PC-9 (cell line): ENCODE measurements at regions not wholly inside any gene's neighbourhood (a gene's known extent, or its start where the extent isn't known, plus 50 kb on each side); places are given as distances from the start of the nearest gene placed in this dataset.
"Not testable (repeated sequence)": the region's sequence is repeated elsewhere in the genome, so short reads cannot be mapped to it uniquely, and the experiment has no call there.

Experiments used
- BruUV-seq: library from RNA; stranded (reverse); fragments of 400-500 nt; replicated peaks from 2 replicates; lab custom pipeline; 2021; lab: Mats Ljungman, UMichigan
- CTCF ChIA-PET: fragments of 300-600 bp; sonication (Branson Sonifier 250); formaldehyde crosslinking; loops from one replicate; lab custom pipeline; 2022; ENCODE audit warnings: antibody characterized with exemption; lab: Charles Lee
- POLR2A ChIA-PET: fragments of 300-600 bp; sonication (Branson Sonifier 250); formaldehyde crosslinking; loops from one replicate; lab custom pipeline; 2022; ENCODE audit warnings: antibody characterized with exemption; ENCODE audit not compliant: unreplicated experiment; lab: Charles Lee
- DNase-seq, 2 experiments: peaks; one replicate each; pipeline versions ENCODE4 v3.0.0 to v3.0.0-alpha.2; 2015 to 2022; ENCODE audit warnings: mixed read lengths in 1 of 2
- H2AFZ ChIP-seq: fragments of 200-600 bp; sonication (generic); 2 replicates; pipeline ENCODE4 v1.8.1; 2017; ENCODE audit warnings: antibody characterized with exemption
- H3F3A ChIP-seq: fragments of 200-600 bp; sonication (generic); 2 replicates; pipeline ENCODE4 v1.8.1; 2017; ENCODE audit warnings: antibody characterized with exemption, mild to moderate bottlenecking, low read depth; ENCODE audit not compliant: insufficient read depth
- H3K27ac ChIP-seq: fragments of 200-600 bp; sonication (generic); 2 replicates; pipeline ENCODE4 v1.6.1; 2016; ENCODE audit warnings: mixed run types
- H3K27me3 ChIP-seq: fragments of 200-600 bp; sonication (generic); 2 replicates; pipeline ENCODE4 v1.6.1; 2016; ENCODE audit warnings: low read depth, mixed run types; ENCODE audit not compliant: insufficient read depth
- H3K36me3 ChIP-seq: fragments of 200-600 bp; sonication (generic); 2 replicates; pipeline ENCODE4 v1.6.1; 2016; ENCODE audit warnings: low read depth, mixed run types
- H3K4me1 ChIP-seq: fragments of 200-600 bp; sonication (generic); replicated peaks from 2 replicates; pipeline ENCODE4 v1.6.1; 2016; ENCODE audit warnings: mixed run types; ENCODE audit not compliant: insufficient read depth
- H3K4me2 ChIP-seq: fragments of 200-600 bp; sonication (generic); 2 replicates; pipeline ENCODE4 v1.6.1; 2017; ENCODE audit warnings: mixed run types
- H3K4me3 ChIP-seq: fragments of 200-600 bp; sonication (generic); 2 replicates; pipeline ENCODE4 v1.6.1; 2016; ENCODE audit warnings: mixed run types
- H3K79me2 ChIP-seq: fragments of 200-600 bp; sonication (generic); 2 replicates; pipeline ENCODE4 v1.6.1; 2017; ENCODE audit warnings: low read depth, mixed run types
- H3K9me2 ChIP-seq: fragments of 200-600 bp; sonication (generic); 2 replicates; pipeline ENCODE4 v1.8.1; 2017; ENCODE audit warnings: mild to moderate bottlenecking; ENCODE audit not compliant: insufficient read depth
- H3K9me3 ChIP-seq: fragments of 200-600 bp; sonication (generic); 2 replicates; pipeline ENCODE4 v1.8.1; 2016; ENCODE audit warnings: low read depth; ENCODE audit not compliant: insufficient read depth
- H4K20me1 ChIP-seq: fragments of 200-600 bp; sonication (generic); 2 replicates; pipeline ENCODE4 v1.8.1; 2017; ENCODE audit not compliant: insufficient read depth
- CTCF ChIP-seq: fragments of 200-600 bp; sonication (generic); conservative IDR thresholded peaks from 2 replicates; pipeline ENCODE4 v1.6.1; 2017; ENCODE audit warnings: mixed run types, antibody characterized with exemption, mild to moderate bottlenecking, moderate library complexity
- EZH2 ChIP-seq: fragments of 200-600 bp; sonication (generic); IDR thresholded peaks from 2 replicates; pipeline ENCODE4 v1.8.0; 2017; ENCODE audit warnings: antibody characterized with exemption, low read depth
- intact Hi-C: fragments of 100-400 bp; cut with micrococcal nuclease; formaldehyde crosslinking; loops from one replicate; pipeline ENCODE4 v1.10.0; 2022; ENCODE audit not compliant: unreplicated experiment

GRCh38 chr10:64690194-64690593 lies 1169.0 kb downstream of the REEP3 start:
- Histone ChIP-seq H3K79me2 (no peaks in the 10 kb centered on the region), H3K4me3 (no peak overlapping the region), H3K27me3 (no peaks in the 10 kb centered on the region), H3K4me1 (no peaks in the 10 kb centered on the region), H2AFZ (no peak overlapping the region), H3K9me2 (peaks cover 4% of the 10 kb centered on the region; the same call in 1 of the 2 replicates), H3F3A (no peaks in the 10 kb centered on the region), H3K4me2 (no peak overlapping the region), H3K27ac (no peak overlapping the region), H3K9me3 (no peaks in the 10 kb centered on the region), H4K20me1 (no peaks in the 10 kb centered on the region), H3K36me3 (no peaks in the 10 kb centered on the region)
- BruUV-seq, result no TSS peak
- POLR2A ChIA-PET, result no interaction called here
- CTCF ChIA-PET, result no interaction called here
- no peak for DNase-seq
- no peak for TF ChIP-seq EZH2
- TF ChIP-seq CTCF, result no peak
- intact Hi-C loops, result no loop called here

GRCh38 chr10:64699244-64699643 lies 1178.0 kb downstream of the REEP3 start:
- CTCF ChIA-PET, result no interaction called here

GRCh38 chr10:64702086-64702485 lies 1180.9 kb downstream of the REEP3 start:
- H4K20me1 ChIP-seq, H3K4me2 ChIP-seq, H3K79me2 ChIP-seq, H3F3A ChIP-seq, H3K9me3 ChIP-seq, H3K27me3 ChIP-seq, H3K9me2 ChIP-seq, DNase-seq, H2AFZ ChIP-seq, intact Hi-C loops, CTCF ChIA-PET, BruUV-seq, H3K4me1 ChIP-seq, H3K36me3 ChIP-seq, H3K27ac ChIP-seq, POLR2A ChIA-PET, H3K4me3 ChIP-seq: not testable (repeated sequence)

More at GRCh38 chr10:64699244-64699643, 1178.0 kb downstream of the REEP3 start:
- H3F3A ChIP-seq, result no peaks in the 10 kb centered on the region
- H3K9me3 ChIP-seq, result no peaks in the 10 kb centered on the region
- H2AFZ ChIP-seq, result no peak overlapping the region
- H3K27ac ChIP-seq, result no peak overlapping the region
- H3K36me3 ChIP-seq, result no peaks in the 10 kb centered on the region
- H3K79me2 ChIP-seq, result no peaks in the 10 kb centered on the region
- H3K4me2 ChIP-seq, result no peak overlapping the region
- DNase-seq, result no peak
- no peak overlapping the region for H3K4me3 ChIP-seq
- no peaks in the 10 kb centered on the region for H3K4me1 ChIP-seq
- POLR2A ChIA-PET, result no interaction called here
- BruUV-seq, result no TSS peak
- TF ChIP-seq CTCF (no peak), EZH2 (no peak)
- H4K20me1 ChIP-seq, result no peaks in the 10 kb centered on the region
- intact Hi-C loops, result no loop called here
- H3K9me2 ChIP-seq, result no peaks in the 10 kb centered on the region
- H3K27me3 ChIP-seq, result no peaks in the 10 kb centered on the region
